H1 (cell line): ENCODE measurements at regions not wholly inside any gene's neighbourhood (a gene's known extent, or its start where the extent isn't known, plus 50 kb on each side); places are given as distances from the start of the nearest gene placed in this dataset.

Experiments used
- CTCF ChIA-PET: fragments of 300-600 bp; sonication (Branson Sonifier 250); formaldehyde crosslinking; loops from one replicate; lab custom pipeline; 2021; ENCODE audit not compliant: partially characterized antibody; lab: Charles Lee
- POLR2A ChIA-PET: fragments of 300-600 bp; sonication (Branson Sonifier 250); formaldehyde crosslinking; loops from one replicate; lab custom pipeline; 2021; ENCODE audit warnings: inconsistent platforms; ENCODE audit not compliant: partially characterized antibody; lab: Charles Lee
- DNase-seq, 2 experiments: peaks; one replicate each; pipeline versions ENCODE4 v3.0.0 to v3.0.0-alpha.2; 2010 to 2022; ENCODE audit warnings: low spot score in 2 of 2, low read depth in 1 of 2, mixed read lengths in 1 of 2
- FAIRE-seq: peaks from 2 replicates; lab custom pipeline; 2011; peaks lifted over from hg19 to GRCh38; lab: Jason Lieb, UNC
- H2AFZ ChIP-seq: 2 replicates; pipeline ENCODE4 v1.8.1; 2012; ENCODE audit warnings: low read length, inconsistent platforms
- H2AK5ac ChIP-seq: 2 replicates; pipeline ENCODE4 v1.6.1; 2013; ENCODE audit warnings: low read depth, low read length
- H2BK120ac ChIP-seq: replicated peaks from 2 replicates; pipeline ENCODE3; 2013; ENCODE audit warnings: low read depth, low read length, inconsistent platforms
- H2BK12ac ChIP-seq: 2 replicates; pipeline ENCODE4 v1.6.1; 2013; ENCODE audit warnings: low read depth, low read length
- H2BK15ac ChIP-seq: 2 replicates; pipeline ENCODE4 v1.6.1; 2013; ENCODE audit warnings: low read length
- H2BK20ac ChIP-seq: 2 replicates; pipeline ENCODE4 v1.6.1; 2013; ENCODE audit warnings: low read length
- H2BK5ac ChIP-seq: 2 replicates; pipeline ENCODE4 v1.6.1; 2013; ENCODE audit warnings: low read depth, low read length
- H3K14ac ChIP-seq: 2 replicates; pipeline ENCODE4 v1.6.1; 2013; ENCODE audit warnings: inconsistent platforms; ENCODE audit not compliant: insufficient read length
- H3K18ac ChIP-seq: 2 replicates; pipeline ENCODE4 v1.6.1; 2013; ENCODE audit warnings: low read length; ENCODE audit errors: extremely low read depth
- H3K23ac ChIP-seq: 2 replicates; pipeline ENCODE4 v1.6.1; 2013; ENCODE audit warnings: inconsistent platforms; ENCODE audit not compliant: insufficient read length
- H3K23me2 ChIP-seq: 2 replicates; pipeline ENCODE4 v1.6.1; 2013; ENCODE audit warnings: low read depth, low read length
- H3K27ac ChIP-seq: 2 replicates; pipeline ENCODE4 v1.6.1; 2011; ENCODE audit warnings: low read depth, low read length, inconsistent platforms
- H3K27me3 ChIP-seq, 4 experiments: replicated peaks in 1 of 4; 1 replicate in 1 of 4; 2 replicates in 3 of 4; pipeline versions ENCODE4 v1.6.1 to v1.8.1; 2011 to 2013; ENCODE audit warnings: low read length in 3 of 4, mild to moderate bottlenecking in 3 of 4, inconsistent platforms in 2 of 4, mixed read lengths in 2 of 4, moderate library complexity in 1 of 4; ENCODE audit not compliant: control insufficient read depth in 3 of 4, insufficient read depth in 3 of 4; ENCODE audit errors: extremely low read depth in 1 of 4
- H3K36me3 ChIP-seq, 4 experiments: 2 replicates each; pipeline versions ENCODE4 v1.6.1 to v1.8.1; 2011 to 2013; ENCODE audit warnings: mild to moderate bottlenecking in 4 of 4, low read length in 3 of 4, moderate library complexity in 2 of 4, control low read depth in 1 of 4, inconsistent platforms in 1 of 4; ENCODE audit not compliant: insufficient read depth in 4 of 4, control insufficient read depth in 2 of 4
- H3K4ac ChIP-seq: replicated peaks from 2 replicates; pipeline ENCODE3; 2013; ENCODE audit warnings: low read length, low read depth, mixed read lengths, inconsistent platforms; ENCODE audit not compliant: insufficient read length
- H3K4me1 ChIP-seq, 4 experiments: replicated peaks in 1 of 4; 1 replicate in 1 of 4; 2 replicates in 3 of 4; pipeline versions ENCODE4 v1.6.1 to v1.8.1; 2011 to 2013; ENCODE audit warnings: low read length in 3 of 4, inconsistent platforms in 2 of 4, mixed read lengths in 1 of 4; ENCODE audit not compliant: insufficient read depth in 4 of 4, control insufficient read depth in 3 of 4
- H3K4me2 ChIP-seq, 2 experiments: 2 replicates each; pipeline versions ENCODE4 v1.6.1 to v1.8.1; 2011 to 2013; ENCODE audit warnings: low read depth in 2 of 2, low read length in 2 of 2, control low read depth in 1 of 2, inconsistent platforms in 1 of 2, mild to moderate bottlenecking in 1 of 2; ENCODE audit not compliant: insufficient read depth in 1 of 2
- H3K4me3 ChIP-seq, 4 experiments: fragments of 200-600, 300-600 bp in 1 of 4; sonication (generic), shearing (Covaris generic), sonication (Bioruptor Twin) in 1 of 4; 2 replicates each; pipeline versions ENCODE4 v1.5.1 to v1.8.1; 2011 to 2016; ENCODE audit warnings: low read length in 4 of 4, low read depth in 3 of 4, control low read depth in 2 of 4, inconsistent platforms in 2 of 4, mild to moderate bottlenecking in 2 of 4, mixed read lengths in 1 of 4, moderate library complexity in 1 of 4; ENCODE audit not compliant: insufficient read depth in 2 of 4; ENCODE audit errors: extremely low read depth in 1 of 4
- H3K56ac ChIP-seq: replicated peaks from 2 replicates; pipeline ENCODE3; 2013; ENCODE audit warnings: low read depth, mild to moderate bottlenecking, mixed read lengths, low read length, inconsistent platforms; ENCODE audit not compliant: insufficient read length
- H3K79me1 ChIP-seq: 2 replicates; pipeline ENCODE4 v1.6.1; 2013; ENCODE audit warnings: low read depth, low read length, control low read depth
- H3K79me2 ChIP-seq, 2 experiments: 2 replicates each; pipeline versions ENCODE4 v1.6.1 to v1.8.1; 2012 to 2013; ENCODE audit warnings: low read length in 2 of 2, mild to moderate bottlenecking in 2 of 2, inconsistent platforms in 1 of 2; ENCODE audit not compliant: insufficient read depth in 2 of 2, control insufficient read depth in 1 of 2
- H3K9ac ChIP-seq, 4 experiments: replicated peaks in 1 of 4; 1 replicate in 1 of 4; 2 replicates in 3 of 4; pipeline versions ENCODE4 v1.6.1 to v1.8.1; 2011 to 2013; ENCODE audit warnings: low read depth in 3 of 4, low read length in 3 of 4, control low read depth in 2 of 4, mild to moderate bottlenecking in 2 of 4, moderate library complexity in 2 of 4, inconsistent platforms in 1 of 4; ENCODE audit errors: extremely low read depth in 1 of 4
- H3K9me3 ChIP-seq, 2 experiments: 2 replicates each; pipeline versions ENCODE4 v1.6.1 to v1.8.1; 2012 to 2013; ENCODE audit warnings: mild to moderate bottlenecking in 2 of 2, moderate library complexity in 2 of 2, control low read depth in 1 of 2, inconsistent platforms in 1 of 2, low read depth in 1 of 2, low read length in 1 of 2, mixed read lengths in 1 of 2; ENCODE audit not compliant: insufficient read depth in 2 of 2
- H4K20me1 ChIP-seq, 2 experiments: replicated peaks in 1 of 2; 2 replicates each; pipeline versions ENCODE3 to v1.8.1; 2011 to 2013; ENCODE audit warnings: inconsistent platforms in 2 of 2, low read length in 2 of 2, mild to moderate bottlenecking in 1 of 2; ENCODE audit not compliant: insufficient read depth in 2 of 2, control insufficient read depth in 1 of 2
- H4K5ac ChIP-seq: 2 replicates; pipeline ENCODE4 v1.6.1; 2013; ENCODE audit warnings: low read length, low read depth, mixed read lengths, inconsistent platforms; ENCODE audit not compliant: insufficient read length
- H4K8ac ChIP-seq: 2 replicates; pipeline ENCODE4 v1.8.0; 2013; ENCODE audit warnings: mild to moderate bottlenecking, moderate library complexity, low read length, inconsistent platforms; ENCODE audit not compliant: insufficient read depth; ENCODE audit errors: extremely low read depth
- H4K91ac ChIP-seq: replicated peaks from 2 replicates; pipeline ENCODE3; 2013; ENCODE audit warnings: low read length, mixed read lengths, inconsistent platforms; ENCODE audit not compliant: insufficient read length
- ATF2 ChIP-seq: IDR thresholded peaks from 2 replicates; pipeline ENCODE4 v1.6.1; 2012; ENCODE audit warnings: low read length, inconsistent platforms
- CHD1 ChIP-seq: IDR thresholded peaks from 2 replicates; pipeline ENCODE4 v1.6.1; 2012; ENCODE audit warnings: low read depth, low read length, improper control_type of control experiment
- CTCF ChIP-seq, 3 experiments: IDR thresholded peaks; 1 replicate in 2 of 3; 2 replicates in 1 of 3; pipeline versions ENCODE4 v1.5.1 to v1.6.1; 2011; ENCODE audit warnings: low read length in 3 of 3, mild to moderate bottlenecking in 3 of 3, inconsistent platforms in 2 of 3, low read depth in 1 of 3, moderate library complexity in 1 of 3; ENCODE audit not compliant: insufficient read depth in 1 of 3; ENCODE audit errors: control extremely low read depth in 1 of 3
- SRF ChIP-seq: IDR thresholded peaks from 2 replicates; pipeline ENCODE4 v1.6.1; 2011; ENCODE audit warnings: mild to moderate bottlenecking, low read depth, low read length, moderate library complexity
- TAF7 ChIP-seq: optimal IDR thresholded peaks from 2 replicates; pipeline ENCODE3; 2011; ENCODE audit warnings: low read depth, mild to moderate bottlenecking, inconsistent platforms, low read length, moderate library complexity, borderline replicate concordance
- YY1 ChIP-seq: IDR thresholded peaks from 2 replicates; pipeline ENCODE4 v1.6.1; 2011; ENCODE audit warnings: low read depth, mild to moderate bottlenecking, low read length
- WGBS, 2 experiments: shearing (Covaris generic) in 1 of 2; methylation state at CpG; one replicate each; pipeline versions ENCODE4 v1.1.6 to v1.1.7; 2013 to 2015; ENCODE audit warnings: low lambda C conversion rate in 2 of 2, mixed read lengths in 2 of 2, inconsistent platforms in 1 of 2, low coverage in 1 of 2, missing lambda C conversion rate in 1 of 2; ENCODE audit not compliant: insufficient replicate concordance in 2 of 2, insufficient coverage in 1 of 2, insufficient read length in 1 of 2; ENCODE audit errors: extremely low coverage in 1 of 2, missing lambda C conversion rate in 1 of 2; 5-methylcytosine and 5-hydroxymethylcytosine counted together

GRCh38 chr1:94644352-94644751 is 102.8 kb upstream of the F3 start:
- H3K27ac ChIP-seq: no peak overlapping the region
- no peak overlapping the region for H3K4ac ChIP-seq
- no peaks in the 10 kb centered on the region for H3K9me3 ChIP-seq
- no peaks in the 10 kb centered on the region for H3K27me3 ChIP-seq
- WGBS, 2 experiments: 94% methylated on average over 5 of the region's 5 CpGs; no CpG with 5 or more reads in 1 of the 2 experiments
- TF ChIP-seq YY1: no peak
- no peak for TF ChIP-seq ATF2
- no peak for TF ChIP-seq SRF
- TF ChIP-seq TAF7: no peak
- TF ChIP-seq CTCF (IDR thresholded peaks at IDR 0.05; ENCODE audit: control extremely low read depth in 1 of 3, insufficient read depth in 1 of 3, low read depth in 1 of 3, low read length in 3 of 3): no peak
- no peak for TF ChIP-seq CHD1
- no peak overlapping the region for H3K23ac ChIP-seq
- H3K9ac ChIP-seq: no peak overlapping the region
- H2AK5ac ChIP-seq: no peak overlapping the region
- CTCF ChIA-PET: interaction anchor here (0.8 to 1.6 kb wide), 5 partner anchors 8 to 122 kb away, joined by 3 read pairs; no protein-coding TSS in a partner anchor
- no peak overlapping the region for H2BK120ac ChIP-seq
- H4K91ac ChIP-seq: no peak overlapping the region
- H3K36me3 ChIP-seq: no peaks in the 10 kb centered on the region
- H2BK15ac ChIP-seq: no peak overlapping the region
- no peak overlapping the region for H3K18ac ChIP-seq
- H4K20me1 ChIP-seq: no peaks in the 10 kb centered on the region
- H3K23me2 ChIP-seq: no peaks in the 10 kb centered on the region
- H2BK5ac ChIP-seq: no peak overlapping the region
- H2BK20ac ChIP-seq: no peak overlapping the region
- H3K79me2 ChIP-seq: no peaks in the 10 kb centered on the region
- peaks cover 0 to 2% (median 0%) of the 10 kb centered on the region in 4 experiments; a peak in 1 of 7 replicates for H3K4me1 ChIP-seq
- no peak overlapping the region for H2BK12ac ChIP-seq
- H3K56ac ChIP-seq: no peak overlapping the region
- DNase-seq (no peak), FAIRE-seq (no peak)
- H4K5ac ChIP-seq: no peak overlapping the region
- H3K4me3 ChIP-seq: no peak overlapping the region
- POLR2A ChIA-PET: no interaction called here
- H3K14ac ChIP-seq: no peak overlapping the region
- H3K4me2 ChIP-seq: no peak overlapping the region
- no peak overlapping the region for H4K8ac ChIP-seq
- H2AFZ ChIP-seq: no peak overlapping the region
- H3K79me1 ChIP-seq: no peaks in the 10 kb centered on the region
